GM13976 (cell line): ENCODE measurements at regions not wholly inside any gene's neighbourhood (a gene's known extent, or its start where the extent isn't known, plus 50 kb on each side); places are given as distances from the start of the nearest gene placed in this dataset.

Experiments used
- DNase-seq: peaks from one replicate; pipeline ENCODE4 v3.0.0; 2012; ENCODE audit warnings: low spot score
- in situ Hi-C: fragments of 300-500 bp; cut with MboI; formaldehyde crosslinking; loops from one replicate; pipeline ENCODE4 v1.12.0; 2022; ENCODE audit warnings: low sequenced_read_pairs, mixed read lengths, inconsistent platforms; ENCODE audit not compliant: unreplicated experiment
- TF ChIP-seq, protein P1 (sequence below): IDR thresholded peaks from 2 replicates; pipeline ENCODE4 v1.5.1; 2012; ENCODE audit warnings: borderline replicate concordance, mild to moderate bottlenecking; ENCODE audit not compliant: insufficient read depth; ENCODE audit errors: extremely low read depth, missing control alignments, control extremely low read depth

DNA sequence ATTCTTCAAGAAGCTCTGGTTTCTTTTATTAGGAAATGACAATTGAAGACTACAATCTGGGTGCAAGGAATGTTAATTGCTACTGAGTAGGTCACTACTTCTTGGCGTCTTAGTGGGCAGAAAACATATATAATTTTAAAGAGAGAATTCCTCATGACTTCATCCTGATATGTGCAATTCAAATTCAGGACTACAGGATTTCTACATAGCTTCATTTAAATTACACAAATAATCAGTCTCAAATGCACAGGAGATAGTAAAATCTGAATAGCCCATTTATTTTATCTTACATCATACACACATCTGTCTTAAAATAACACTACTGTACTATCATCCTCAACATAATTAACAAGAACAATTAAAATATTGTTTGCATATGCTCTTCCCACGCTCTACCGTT, 52.5 kb upstream of the GPR149 start:
- TF ChIP-seq, protein P1, sequence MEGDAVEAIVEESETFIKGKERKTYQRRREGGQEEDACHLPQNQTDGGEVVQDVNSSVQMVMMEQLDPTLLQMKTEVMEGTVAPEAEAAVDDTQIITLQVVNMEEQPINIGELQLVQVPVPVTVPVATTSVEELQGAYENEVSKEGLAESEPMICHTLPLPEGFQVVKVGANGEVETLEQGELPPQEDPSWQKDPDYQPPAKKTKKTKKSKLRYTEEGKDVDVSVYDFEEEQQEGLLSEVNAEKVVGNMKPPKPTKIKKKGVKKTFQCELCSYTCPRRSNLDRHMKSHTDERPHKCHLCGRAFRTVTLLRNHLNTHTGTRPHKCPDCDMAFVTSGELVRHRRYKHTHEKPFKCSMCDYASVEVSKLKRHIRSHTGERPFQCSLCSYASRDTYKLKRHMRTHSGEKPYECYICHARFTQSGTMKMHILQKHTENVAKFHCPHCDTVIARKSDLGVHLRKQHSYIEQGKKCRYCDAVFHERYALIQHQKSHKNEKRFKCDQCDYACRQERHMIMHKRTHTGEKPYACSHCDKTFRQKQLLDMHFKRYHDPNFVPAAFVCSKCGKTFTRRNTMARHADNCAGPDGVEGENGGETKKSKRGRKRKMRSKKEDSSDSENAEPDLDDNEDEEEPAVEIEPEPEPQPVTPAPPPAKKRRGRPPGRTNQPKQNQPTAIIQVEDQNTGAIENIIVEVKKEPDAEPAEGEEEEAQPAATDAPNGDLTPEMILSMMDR: no peak
- in situ Hi-C loops: no loop called here
- no peak for DNase-seq

DNA sequence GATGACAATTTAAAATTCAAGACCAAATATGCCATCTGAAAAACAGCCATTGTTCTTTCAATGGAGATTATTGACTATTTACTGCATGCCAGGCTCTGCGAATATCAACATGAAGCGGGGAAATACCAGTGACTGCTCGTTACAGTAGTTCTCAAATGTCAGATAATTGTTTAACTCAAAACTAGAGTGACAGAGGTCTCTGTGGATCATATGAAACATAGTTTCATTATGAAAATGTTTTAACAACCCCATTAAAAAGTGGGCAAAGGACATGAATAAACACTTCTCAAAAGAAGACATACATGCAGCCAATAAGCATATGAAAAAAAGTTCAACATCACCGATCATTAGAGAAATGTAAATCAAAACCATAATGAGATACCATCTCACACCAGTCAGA, 50.0 kb upstream of the GPR149 start:
- TF ChIP-seq, protein P1: no peak
- in situ Hi-C loops: no loop called here
- DNase-seq: no peak
